ENCODE measurements at regions not wholly inside any gene's neighbourhood (a gene's known extent, or its start where the extent isn't known, plus 50 kb on each side); places are given as distances from the start of the nearest gene placed in this dataset.

DNA sequence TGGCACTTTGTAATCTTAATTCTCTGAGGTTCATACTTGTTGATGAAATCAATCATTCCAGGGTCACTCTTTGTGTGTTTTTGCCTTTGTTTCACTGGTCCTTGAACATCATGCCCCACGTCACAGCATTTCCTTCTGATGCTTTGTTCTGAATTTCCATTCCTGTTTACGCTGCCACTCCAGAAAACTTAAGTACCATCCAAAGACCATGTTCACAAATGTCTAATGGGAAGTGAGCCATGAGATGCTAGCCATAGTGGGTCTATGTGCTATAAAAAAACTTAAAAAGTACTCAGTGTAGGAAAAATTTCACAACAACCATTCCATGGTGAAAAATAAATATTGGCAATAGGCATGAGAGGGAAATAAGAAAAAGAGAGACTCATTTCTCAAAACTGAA is 232.0 kb downstream of the IBTK start:
- Histone ChIP-seq H3K4me3 (no peak overlapping the region), H3K9me3 (no peaks in the 10 kb centered on the region), H3K4me1 (peaks cover 5 to 14% of the 10 kb centered on the region in 2 donors), H3K27me3 (no peaks in the 10 kb centered on the region), H3K27ac (peak overlapping the region; percentile 57 to 66), H3K36me3 (no peaks in the 10 kb centered on the region)
- intact Hi-C loops (cut with DNase I; ENCODE audit: low total_unique reads), result no loop called here
- TF ChIP-seq, protein P1, sequence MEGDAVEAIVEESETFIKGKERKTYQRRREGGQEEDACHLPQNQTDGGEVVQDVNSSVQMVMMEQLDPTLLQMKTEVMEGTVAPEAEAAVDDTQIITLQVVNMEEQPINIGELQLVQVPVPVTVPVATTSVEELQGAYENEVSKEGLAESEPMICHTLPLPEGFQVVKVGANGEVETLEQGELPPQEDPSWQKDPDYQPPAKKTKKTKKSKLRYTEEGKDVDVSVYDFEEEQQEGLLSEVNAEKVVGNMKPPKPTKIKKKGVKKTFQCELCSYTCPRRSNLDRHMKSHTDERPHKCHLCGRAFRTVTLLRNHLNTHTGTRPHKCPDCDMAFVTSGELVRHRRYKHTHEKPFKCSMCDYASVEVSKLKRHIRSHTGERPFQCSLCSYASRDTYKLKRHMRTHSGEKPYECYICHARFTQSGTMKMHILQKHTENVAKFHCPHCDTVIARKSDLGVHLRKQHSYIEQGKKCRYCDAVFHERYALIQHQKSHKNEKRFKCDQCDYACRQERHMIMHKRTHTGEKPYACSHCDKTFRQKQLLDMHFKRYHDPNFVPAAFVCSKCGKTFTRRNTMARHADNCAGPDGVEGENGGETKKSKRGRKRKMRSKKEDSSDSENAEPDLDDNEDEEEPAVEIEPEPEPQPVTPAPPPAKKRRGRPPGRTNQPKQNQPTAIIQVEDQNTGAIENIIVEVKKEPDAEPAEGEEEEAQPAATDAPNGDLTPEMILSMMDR (IDR thresholded peaks at IDR 0.05), result no peak
- TF ChIP-seq POLR2A (IDR thresholded peaks at IDR 0.05), result no peak
- DNase-seq, result no peak

DNA sequence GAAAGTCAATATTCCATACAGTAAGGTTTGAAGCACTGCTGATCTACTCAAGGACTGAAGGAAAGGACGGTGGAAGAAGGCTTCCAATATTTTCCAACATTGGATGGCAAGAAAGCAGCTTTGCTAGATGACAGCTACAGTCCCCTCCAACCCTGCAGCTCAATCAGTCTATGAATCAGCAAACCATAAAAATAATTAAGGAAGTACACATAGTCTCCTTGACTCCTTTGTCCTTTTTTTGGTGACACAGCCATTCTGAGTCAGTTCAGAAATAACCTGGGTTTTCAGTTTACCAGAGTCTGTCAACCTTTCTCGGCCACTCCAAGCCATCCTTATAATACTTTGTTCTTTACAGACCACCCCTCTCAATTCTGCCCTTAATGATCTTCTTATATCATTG is 232.5 kb downstream of the IBTK start:
- H3K4me1 ChIP-seq, result peaks cover 5 to 14% of the 10 kb centered on the region in 2 donors
- DNase-seq, result no peak
- intact Hi-C loops (cut with DNase I; ENCODE audit: low total_unique reads), result no loop called here
- no peaks in the 10 kb centered on the region for H3K9me3 ChIP-seq
- TF ChIP-seq, protein P1 (IDR thresholded peaks at IDR 0.05), result no peak
- no peak for TF ChIP-seq POLR2A (IDR thresholded peaks at IDR 0.05)
- no peaks in the 10 kb centered on the region for H3K27me3 ChIP-seq
- H3K4me3 ChIP-seq, result no peak overlapping the region
- peak overlapping the region; percentile 57 to 66 for H3K27ac ChIP-seq
- H3K36me3 ChIP-seq, result no peaks in the 10 kb centered on the region

DNA sequence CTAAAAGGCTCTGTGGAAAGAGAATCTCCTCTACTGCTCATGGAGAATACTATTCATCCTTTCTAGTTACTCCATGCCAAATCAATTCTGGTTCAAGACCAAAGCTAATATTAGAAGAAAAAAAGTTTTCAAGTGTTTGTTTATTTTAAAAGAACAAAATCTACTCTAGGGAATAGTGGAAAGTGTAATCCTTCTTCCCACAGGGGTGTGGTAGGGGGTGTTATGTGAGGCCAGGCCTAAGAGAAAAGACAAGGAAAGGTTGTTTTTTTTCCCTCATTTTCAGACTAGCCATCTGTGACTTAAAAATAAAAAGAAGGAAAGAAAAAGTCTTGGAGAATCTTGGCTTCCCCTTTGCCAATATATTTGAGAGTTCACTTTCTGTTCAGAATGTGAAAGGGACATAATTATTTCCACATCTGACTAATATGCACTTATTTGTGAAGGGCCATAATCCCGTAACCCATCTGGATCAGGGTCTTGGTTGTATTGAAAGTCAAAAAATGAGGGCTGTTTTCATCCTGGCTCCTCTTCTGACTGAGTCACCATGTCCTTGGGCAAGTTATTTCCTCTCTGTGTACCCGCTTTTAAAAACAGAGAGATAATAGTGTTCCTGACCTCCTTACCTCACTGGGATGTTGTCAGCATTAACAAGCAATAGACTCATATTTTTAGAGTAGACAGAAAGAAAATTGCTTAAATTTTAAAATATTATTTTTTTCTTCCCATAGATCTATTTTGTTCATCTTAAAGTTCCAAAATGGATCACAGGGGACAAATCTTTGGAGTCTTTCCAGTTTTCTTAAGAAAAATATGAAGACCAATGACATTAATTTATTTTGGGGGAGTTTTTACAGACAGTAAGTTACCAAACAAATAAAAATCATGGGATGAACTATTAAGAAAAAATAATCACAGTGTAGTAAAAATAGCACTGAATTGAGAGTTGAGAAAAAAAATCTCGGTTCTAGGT is 233.7 kb downstream of the IBTK start:
- Histone ChIP-seq H3K27ac (peak overlapping the region; percentile 57 to 66), H3K27me3 (no peaks in the 10 kb centered on the region), H3K4me3 (no peak overlapping the region), H3K4me1 (peaks cover 5 to 14% of the 10 kb centered on the region in 2 donors), H3K9me3 (no peaks in the 10 kb centered on the region), H3K36me3 (no peaks in the 10 kb centered on the region)
- intact Hi-C loops (cut with DNase I; ENCODE audit: low total_unique reads), result no loop called here
- no peak for TF ChIP-seq POLR2A (IDR thresholded peaks at IDR 0.05)
- TF ChIP-seq, protein P1 (IDR thresholded peaks at IDR 0.05), result no peak
- peak; percentile 17 to 38 for DNase-seq

DNA sequence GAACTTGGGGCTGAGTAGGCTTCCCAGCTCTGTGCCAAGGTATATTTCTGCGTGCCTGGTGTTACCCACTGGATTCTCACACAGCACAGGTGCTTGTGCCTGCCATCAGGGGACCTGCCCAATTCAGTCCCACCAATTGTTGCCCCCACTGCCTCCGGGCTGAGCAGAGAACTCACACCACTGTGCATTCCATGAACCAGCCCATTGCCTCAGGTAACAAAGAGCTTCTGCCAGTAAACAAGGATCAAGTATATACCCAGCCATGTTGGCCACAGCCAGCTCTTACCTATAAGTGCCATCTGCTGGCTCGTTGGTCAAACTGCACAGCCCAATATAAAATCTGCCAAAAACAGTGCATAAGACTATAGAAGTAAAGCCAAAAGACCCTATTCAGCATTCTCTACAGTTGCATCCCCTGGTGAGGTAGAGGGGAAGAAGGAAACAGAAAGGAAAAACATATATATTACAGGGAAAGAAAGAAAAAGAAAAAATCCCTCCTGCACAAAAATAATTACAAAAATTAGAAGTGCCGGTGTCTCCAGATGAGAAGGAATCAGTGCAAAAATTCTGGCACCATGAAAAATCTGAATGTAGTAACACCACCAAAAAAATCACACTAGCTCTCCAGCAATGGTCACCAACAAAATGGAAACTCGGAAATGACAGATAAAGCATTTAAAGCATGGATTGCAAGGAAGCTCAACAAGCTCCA is 241.4 kb downstream of the IBTK start:
- H3K36me3 ChIP-seq, result no peaks in the 10 kb centered on the region
- no peak overlapping the region for H3K4me3 ChIP-seq
- H3K27ac ChIP-seq, result no peak overlapping the region
- H3K9me3 ChIP-seq, result no peaks in the 10 kb centered on the region
- DNase-seq, result no peak
- TF ChIP-seq POLR2A (IDR thresholded peaks at IDR 0.05), result no peak
- TF ChIP-seq, protein P1 (IDR thresholded peaks at IDR 0.05), result peak in 3 of 4 experiments; percentile 18 to 45 (median 24)
- no peaks in the 10 kb centered on the region for H3K27me3 ChIP-seq
- intact Hi-C loops (cut with DNase I; ENCODE audit: low total_unique reads), result no loop called here
- H3K4me1 ChIP-seq, result no peaks in the 10 kb centered on the region

DNA sequence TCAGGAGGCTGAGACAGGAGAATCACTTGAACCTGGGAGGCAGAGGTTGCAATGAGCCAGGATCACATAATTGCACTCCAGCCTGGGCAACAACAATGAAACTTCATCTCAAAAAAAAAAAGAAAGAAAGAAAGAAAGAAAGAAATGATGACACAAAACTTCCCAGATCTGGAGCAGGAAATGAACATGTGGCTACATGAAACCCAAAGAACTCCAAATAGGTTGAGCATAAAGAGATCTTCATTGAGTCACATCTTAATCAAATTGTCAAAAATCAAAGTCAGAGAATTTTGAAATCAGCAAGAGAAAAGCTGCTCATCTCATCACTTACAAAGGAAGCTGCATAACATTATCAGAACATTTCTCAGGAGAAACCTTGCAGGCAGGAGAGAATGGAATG is 247.0 kb downstream of the IBTK start:
- intact Hi-C loops (cut with DNase I; ENCODE audit: low total_unique reads), result no loop called here
- Histone ChIP-seq H3K36me3 (no peaks in the 10 kb centered on the region), H3K9me3 (no peaks in the 10 kb centered on the region), H3K4me3 (no peak overlapping the region), H3K27me3 (no peaks in the 10 kb centered on the region), H3K27ac (no peak overlapping the region), H3K4me1 (no peaks in the 10 kb centered on the region)
- DNase-seq, result no peak
- no peak for TF ChIP-seq POLR2A (IDR thresholded peaks at IDR 0.05)
- TF ChIP-seq, protein P1 (IDR thresholded peaks at IDR 0.05), result no peak
